GM19395 (cell line): ENCODE measurements at regions not wholly inside any gene's neighbourhood (a gene's known extent, or its start where the extent isn't known, plus 50 kb on each side); places are given as distances from the start of the nearest gene placed in this dataset.

Experiments
- ATAC-seq: cut with Tn5 transposase; IDR thresholded peaks from one replicate; pipeline ENCODE4 v1.9.1; 2021; ENCODE audit warnings: mild to moderate bottlenecking, moderate library complexity; ENCODE audit not compliant: unreplicated experiment

- ATAC-seq, result peak; percentile 61
These were observed 413.9 kb downstream of the COG6 start for GRCh38 chr13:40069173-40070044.

- ATAC-seq, result no peak
These were observed 414.9 kb downstream of the COG6 start for GRCh38 chr13:40070357-40070756.

- no peak for ATAC-seq
These were observed 417.2 kb downstream of the COG6 start for GRCh38 chr13:40072663-40073120.

GRCh38 chr13:40074338-40074737, 418.9 kb downstream of the COG6 start:
- ATAC-seq, result no peak

GRCh38 chr13:40075281-40075680, 419.8 kb downstream of the COG6 start:
- no peak for ATAC-seq

- no peak for ATAC-seq
These were observed 421.4 kb downstream of the COG6 start for GRCh38 chr13:40076765-40077362.

GRCh38 chr13:40077396-40078027, 422.1 kb downstream of the COG6 start:
- no peak for ATAC-seq

- ATAC-seq, result no peak
These were observed 424.3 kb downstream of the COG6 start for GRCh38 chr13:40079721-40080120.

GRCh38 chr13:40080676-40081075, 425.2 kb downstream of the COG6 start:
- no peak for ATAC-seq

GRCh38 chr13:40082639-40083038, 427.2 kb downstream of the COG6 start:
- ATAC-seq, result no peak

- ATAC-seq, result no peak
These were observed 428.4 kb downstream of the COG6 start for GRCh38 chr13:40083841-40084240.

- no peak for ATAC-seq
These were observed 429.5 kb downstream of the COG6 start for GRCh38 chr13:40084934-40085333.

GRCh38 chr13:40087091-40088002, 431.9 kb downstream of the COG6 start:
- ATAC-seq, result no peak

- ATAC-seq, result no peak
These were observed 438.6 kb downstream of the COG6 start for GRCh38 chr13:40094056-40094455.

GRCh38 chr13:40095695-40096356, 440.4 kb downstream of the COG6 start:
- ATAC-seq, result no peak

- ATAC-seq, result no peak
These were observed 441.0 kb downstream of the COG6 start for GRCh38 chr13:40096357-40096901.

GRCh38 chr13:40098246-40098645, 442.8 kb downstream of the COG6 start:
- no peak for ATAC-seq

GRCh38 chr13:40101708-40102359, 446.4 kb downstream of the COG6 start:
- ATAC-seq, result peak; percentile 86

GRCh38 chr13:40102360-40102727, 446.9 kb downstream of the COG6 start:
- ATAC-seq, result no peak
